SK-N-SH (cell line): ENCODE measurements at regions not wholly inside any gene's neighbourhood (a gene's known extent, or its start where the extent isn't known, plus 50 kb on each side); places are given as distances from the start of the nearest gene placed in this dataset.

ENCODE experiments used
- CTCF ChIA-PET: fragments of 300-600, 350-600 bp; formaldehyde crosslinking; extraction: SDS; loops from one replicate; lab custom pipeline; 2021; lab: Yijun Ruan, JAX
- POLR2A ChIA-PET: fragments of 350-600 bp; sonication (Branson Sonifier 250); formaldehyde crosslinking; extraction: SDS; loops from one replicate; lab custom pipeline; 2020; ENCODE audit warnings: antibody characterized with exemption, inconsistent platforms; lab: Yijun Ruan, JAX
- DNase-seq: peaks from one replicate; pipeline ENCODE4 v3.0.0; 2012
- H2AFZ ChIP-seq: fragments of 200-600 bp; sonication (generic); 2 replicates; pipeline ENCODE4 v1.8.1; 2016; ENCODE audit warnings: antibody characterized with exemption, mild to moderate bottlenecking, low read depth
- H3F3A ChIP-seq: fragments of 200-600 bp; sonication (generic); replicated peaks from 2 replicates; pipeline ENCODE3; 2016; ENCODE audit warnings: antibody characterized with exemption, mild to moderate bottlenecking; ENCODE audit not compliant: insufficient read depth
- H3K27ac ChIP-seq, 2 experiments: fragments of 200-500 bp in 1 of 2; fragments of 200-600 bp in 1 of 2; sonication (Bioruptor generic) in 1 of 2; sonication (generic), shearing (Covaris generic) in 1 of 2; 2 replicates each; pipeline versions ENCODE4 v1.5.1 to v1.6.1; 2014 to 2016; ENCODE audit warnings: low read depth in 2 of 2, inconsistent platforms in 1 of 2, low read length in 1 of 2, mild to moderate bottlenecking in 1 of 2, mixed read lengths in 1 of 2
- H3K27me3 ChIP-seq: fragments of 200-600 bp; sonication (generic), shearing (Covaris generic); 2 replicates; pipeline ENCODE4 v1.6.1; 2016; ENCODE audit warnings: mixed run types; ENCODE audit not compliant: insufficient read depth
- H3K36me3 ChIP-seq, 2 experiments: fragments of 200-500 bp in 1 of 2; fragments of 200-600 bp in 1 of 2; sonication (Bioruptor generic) in 1 of 2; sonication (generic) in 1 of 2; replicated peaks in 1 of 2; 2 replicates each; pipeline versions ENCODE3 to v1.5.1; 2014 to 2016; ENCODE audit warnings: low read length in 1 of 2, mild to moderate bottlenecking in 1 of 2; ENCODE audit not compliant: insufficient read depth in 2 of 2, control insufficient read depth in 1 of 2
- H3K4me1 ChIP-seq, 2 experiments: fragments of 200-500 bp in 1 of 2; fragments of 200-600 bp in 1 of 2; sonication (Bioruptor generic) in 1 of 2; sonication (generic), shearing (Covaris generic) in 1 of 2; 2 replicates each; pipeline versions ENCODE4 v1.5.1 to v1.6.1; 2014 to 2016; ENCODE audit warnings: low read depth in 1 of 2, low read length in 1 of 2, mixed run types in 1 of 2; ENCODE audit not compliant: insufficient read depth in 2 of 2, control insufficient read depth in 1 of 2
- H3K4me2 ChIP-seq: fragments of 200-600 bp; sonication (generic), shearing (Covaris generic); 2 replicates; pipeline ENCODE4 v1.6.1; 2017; ENCODE audit warnings: mixed run types
- H3K4me3 ChIP-seq, 2 experiments: fragments of 200-500 bp in 1 of 2; fragments of 200-600 bp in 1 of 2; sonication (Bioruptor generic) in 1 of 2; sonication (generic), shearing (Covaris generic) in 1 of 2; 2 replicates each; pipeline versions ENCODE4 v1.5.1 to v1.8.1; 2014 to 2016; ENCODE audit warnings: low read depth in 2 of 2, inconsistent platforms in 1 of 2, low read length in 1 of 2, mild to moderate bottlenecking in 1 of 2, mixed read lengths in 1 of 2, moderate library complexity in 1 of 2
- H3K79me2 ChIP-seq: fragments of 200-600 bp; sonication (generic); 2 replicates; pipeline ENCODE4 v1.8.1; 2017; ENCODE audit warnings: mild to moderate bottlenecking; ENCODE audit not compliant: insufficient read depth
- H3K9ac ChIP-seq: fragments of 200-600 bp; sonication (generic); 2 replicates; pipeline ENCODE4 v1.6.1; 2017; ENCODE audit warnings: mixed run types
- H3K9me2 ChIP-seq: fragments of 200-600 bp; sonication (generic); 2 replicates; pipeline ENCODE4 v1.6.1; 2017; ENCODE audit warnings: mixed run types
- H3K9me3 ChIP-seq: fragments of 200-600 bp; sonication (generic); 2 replicates; pipeline ENCODE4 v1.6.1; 2017; ENCODE audit warnings: mixed run types, mild to moderate bottlenecking, moderate library complexity
- H4K20me1 ChIP-seq: fragments of 200-600 bp; sonication (generic); 2 replicates; pipeline ENCODE4 v1.6.1; 2017; ENCODE audit warnings: mild to moderate bottlenecking, mixed run types; ENCODE audit not compliant: insufficient read depth
- FOSL2 ChIP-seq: IDR thresholded peaks from 2 replicates; pipeline ENCODE4 v1.4.0; 2012; ENCODE audit warnings: low read depth, mild to moderate bottlenecking, moderate library complexity, borderline replicate concordance
- FOXJ3 ChIP-seq: sonication (generic); formaldehyde crosslinking; IDR thresholded peaks from 2 replicates; pipeline ENCODE4 v1.5.1; 2020; ENCODE audit warnings: mild to moderate bottlenecking, missing genetic modification reagents
- GABPA ChIP-seq: IDR thresholded peaks from 2 replicates; pipeline ENCODE4 v1.4.0; 2012; ENCODE audit warnings: low read depth, mild to moderate bottlenecking
- GATA2 ChIP-seq: sonication (generic); formaldehyde crosslinking; IDR thresholded peaks from 2 replicates; pipeline ENCODE4 v1.5.0; 2020; ENCODE audit warnings: mild to moderate bottlenecking, missing genetic modification reagents
- JUND ChIP-seq: IDR thresholded peaks from 2 replicates; pipeline ENCODE4 v1.4.0; 2012
- MEF2A ChIP-seq: IDR thresholded peaks from 2 replicates; pipeline ENCODE4 v1.4.0; 2012; ENCODE audit warnings: low read depth, borderline replicate concordance
- NRF1 ChIP-seq: IDR thresholded peaks from 2 replicates; pipeline ENCODE4 v1.6.1; 2012; ENCODE audit warnings: low read depth, mild to moderate bottlenecking, low read length
- POLR2AphosphoS5 ChIP-seq: IDR thresholded peaks from 2 replicates; pipeline ENCODE4 v1.6.1; 2012; ENCODE audit warnings: low read depth, low read length
- RCOR1 ChIP-seq: fragments of 150-350 bp; IDR thresholded peaks from 2 replicates; pipeline ENCODE4 v1.6.1; 2017; ENCODE audit warnings: antibody characterized with exemption, low read length
- RXRA ChIP-seq: IDR thresholded peaks from 2 replicates; pipeline ENCODE4 v1.4.0; 2012; ENCODE audit warnings: low read depth, mild to moderate bottlenecking, borderline replicate concordance
- SMC3 ChIP-seq: IDR thresholded peaks from 2 replicates; pipeline ENCODE4 v1.6.1; 2012; ENCODE audit warnings: low read depth, low read length, improper control_type of control experiment
- TCF12 ChIP-seq: IDR thresholded peaks from 2 replicates; pipeline ENCODE4 v1.4.0; 2012
- YY1 ChIP-seq: IDR thresholded peaks from 2 replicates; pipeline ENCODE4 v1.4.0; 2012; ENCODE audit warnings: low read depth, mild to moderate bottlenecking
- WGBS: methylation state at CpG from one replicate; pipeline ENCODE4 v1.1.6; 2017; ENCODE audit warnings: low lambda C conversion rate; 5-methylcytosine and 5-hydroxymethylcytosine counted together
- TF ChIP-seq, protein P1 (sequence below): fragments of 200-600 bp; sonication (generic); IDR thresholded peaks from 2 replicates; pipeline ENCODE4 v1.6.1; 2017; ENCODE audit warnings: antibody characterized with exemption, mild to moderate bottlenecking, moderate library complexity

DNA sequence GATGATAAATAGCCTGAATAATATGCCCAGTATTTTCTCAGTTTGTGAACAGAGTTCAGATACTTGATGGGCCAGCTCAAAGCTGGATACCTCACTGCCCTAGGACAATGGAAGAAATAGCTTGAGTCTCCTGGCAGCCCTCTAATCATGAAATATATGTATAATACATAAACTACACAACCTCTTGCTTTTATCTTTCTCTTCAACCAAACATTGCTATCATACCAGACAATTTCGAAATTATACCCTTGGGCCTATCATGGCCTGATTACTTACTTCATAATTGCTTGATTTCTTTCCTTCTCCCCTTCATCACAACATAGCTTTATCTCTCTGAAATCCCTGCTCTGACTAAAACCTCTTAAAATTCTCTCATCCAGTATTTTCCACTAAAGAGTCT is 1144.9 kb upstream of the C9orf72 start:
- Histone ChIP-seq H3K9ac (no peak overlapping the region), H2AFZ (no peak overlapping the region), H3K27ac (no peak overlapping the region; a peak in 2 of 4 replicates), H3K27me3 (no peaks in the 10 kb centered on the region), H3K79me2 (no peaks in the 10 kb centered on the region; the same call in 1 of the 2 replicates), H3K4me1 (peaks cover 2 to 8% of the 10 kb centered on the region in 2 experiments; a peak in 3 of 4 replicates), H3K4me3 (no peak overlapping the region), H4K20me1 (no peaks in the 10 kb centered on the region), H3K36me3 (no peaks in the 10 kb centered on the region), H3K9me3 (no peaks in the 10 kb centered on the region), H3K4me2 (no peak overlapping the region), H3K9me2 (no peaks in the 10 kb centered on the region), H3F3A (no peaks in the 10 kb centered on the region)
- TF ChIP-seq JUND (no peak), FOXJ3 (no peak), SMC3 (no peak), POLR2AphosphoS5 (no peak), RXRA (no peak), NRF1 (no peak), RCOR1 (no peak)
- TF ChIP-seq, protein P1, sequence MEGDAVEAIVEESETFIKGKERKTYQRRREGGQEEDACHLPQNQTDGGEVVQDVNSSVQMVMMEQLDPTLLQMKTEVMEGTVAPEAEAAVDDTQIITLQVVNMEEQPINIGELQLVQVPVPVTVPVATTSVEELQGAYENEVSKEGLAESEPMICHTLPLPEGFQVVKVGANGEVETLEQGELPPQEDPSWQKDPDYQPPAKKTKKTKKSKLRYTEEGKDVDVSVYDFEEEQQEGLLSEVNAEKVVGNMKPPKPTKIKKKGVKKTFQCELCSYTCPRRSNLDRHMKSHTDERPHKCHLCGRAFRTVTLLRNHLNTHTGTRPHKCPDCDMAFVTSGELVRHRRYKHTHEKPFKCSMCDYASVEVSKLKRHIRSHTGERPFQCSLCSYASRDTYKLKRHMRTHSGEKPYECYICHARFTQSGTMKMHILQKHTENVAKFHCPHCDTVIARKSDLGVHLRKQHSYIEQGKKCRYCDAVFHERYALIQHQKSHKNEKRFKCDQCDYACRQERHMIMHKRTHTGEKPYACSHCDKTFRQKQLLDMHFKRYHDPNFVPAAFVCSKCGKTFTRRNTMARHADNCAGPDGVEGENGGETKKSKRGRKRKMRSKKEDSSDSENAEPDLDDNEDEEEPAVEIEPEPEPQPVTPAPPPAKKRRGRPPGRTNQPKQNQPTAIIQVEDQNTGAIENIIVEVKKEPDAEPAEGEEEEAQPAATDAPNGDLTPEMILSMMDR, result no peak
- WGBS, result 52% methylated on average over 1 of the region's 1 CpG
- POLR2A ChIA-PET, result no interaction called here
- CTCF ChIA-PET, result no interaction called here
- DNase-seq, result no peak

DNA sequence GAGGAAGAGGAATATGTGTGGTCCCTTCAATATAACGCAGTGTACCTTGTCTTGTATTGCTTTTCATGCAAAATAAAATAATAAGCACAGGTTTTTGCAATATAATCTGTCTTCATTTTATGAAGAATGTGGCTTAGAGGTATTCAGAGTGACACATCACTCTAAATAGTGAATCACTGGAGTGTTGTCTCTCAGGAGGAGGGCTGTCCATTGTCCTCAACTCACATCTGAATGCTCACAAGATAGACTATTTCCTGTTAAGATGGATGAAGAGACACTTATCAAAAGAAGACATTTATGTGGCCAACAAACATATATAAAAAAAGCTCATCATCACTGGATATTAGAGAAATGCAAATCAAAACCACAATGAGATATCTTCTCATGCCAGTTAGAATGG is 1147.5 kb upstream of the C9orf72 start:
- H3K9me2 ChIP-seq, result no peaks in the 10 kb centered on the region
- no peaks in the 10 kb centered on the region for H4K20me1 ChIP-seq
- CTCF ChIA-PET, result no interaction called here
- no peaks in the 10 kb centered on the region for H3K9me3 ChIP-seq
- no peaks in the 10 kb centered on the region; the same call in 1 of the 2 replicates for H3K79me2 ChIP-seq
- no peaks in the 10 kb centered on the region for H3K36me3 ChIP-seq
- DNase-seq, result no peak
- no peak overlapping the region for H3K9ac ChIP-seq
- peaks cover 2 to 8% of the 10 kb centered on the region in 2 experiments; a peak in 3 of 4 replicates for H3K4me1 ChIP-seq
- 96% methylated on average over 1 of the region's 1 CpG for WGBS
- no peaks in the 10 kb centered on the region for H3F3A ChIP-seq
- no peak for TF ChIP-seq YY1
- no peak for TF ChIP-seq TCF12
- TF ChIP-seq FOSL2, result no peak
- TF ChIP-seq, protein P1, result no peak
- no peak for TF ChIP-seq MEF2A
- no peak for TF ChIP-seq GABPA
- no peak for TF ChIP-seq POLR2AphosphoS5
- no peak for TF ChIP-seq GATA2 (CRISPR knock-in tag)
- no peak overlapping the region for H2AFZ ChIP-seq
- no peak overlapping the region for H3K4me2 ChIP-seq
- no peak overlapping the region for H3K27ac ChIP-seq
- H3K27me3 ChIP-seq, result no peaks in the 10 kb centered on the region
- H3K4me3 ChIP-seq, result no peak overlapping the region
- POLR2A ChIA-PET, result no interaction called here
